Stimulated activated naive CD4-positive, alpha-beta T cell (primary cell): ENCODE measurements at regions not wholly inside any gene's neighbourhood (a gene's known extent, or its start where the extent isn't known, plus 50 kb on each side); places are given as distances from the start of the nearest gene placed in this dataset.
"Not testable (repeated sequence)": the region's sequence is repeated elsewhere in the genome, so short reads cannot be mapped to it uniquely, and the experiment has no call there.

Experiments
- DNase-seq, 6 experiments: peaks; one replicate each; lab custom pipeline; 2025; lab: John Stamatoyannopoulos, UW

GRCh38 chr2:143922261-143922830 is 597.6 kb downstream of the ZEB2 start:
- DNase-seq = not testable (repeated sequence)

GRCh38 chr2:143918465-143918989 is 601.4 kb downstream of the ZEB2 start:
- DNase-seq = no peak

GRCh38 chr2:143916781-143917180 is 603.1 kb downstream of the ZEB2 start:
- DNase-seq = no peak

- DNase-seq = no peak
These were observed 610.2 kb downstream of the ZEB2 start for GRCh38 chr2:143909577-143910353.

GRCh38 chr2:143908843-143909242 is 611.1 kb downstream of the ZEB2 start:
- no peak for DNase-seq

- DNase-seq = no peak
These were observed 612.1 kb downstream of the ZEB2 start for GRCh38 chr2:143907801-143908200.

GRCh38 chr2:143906850-143907249 is 613.1 kb downstream of the ZEB2 start:
- no peak for DNase-seq

- no peak for DNase-seq
These were observed 614.3 kb downstream of the ZEB2 start for GRCh38 chr2:143905587-143905986.

- no peak for DNase-seq
These were observed 616.6 kb downstream of the ZEB2 start for GRCh38 chr2:143903172-143903856.

GRCh38 chr2:143901185-143901842 is 618.6 kb downstream of the ZEB2 start:
- no peak for DNase-seq

GRCh38 chr2:143899987-143900386 is 619.9 kb downstream of the ZEB2 start:
- no peak for DNase-seq

- DNase-seq = no peak
These were observed 626.5 kb downstream of the ZEB2 start for GRCh38 chr2:143893371-143893770.

GRCh38 chr2:143891879-143892308 is 628.0 kb downstream of the ZEB2 start:
- no peak for DNase-seq

GRCh38 chr2:143890798-143891197 is 629.1 kb downstream of the ZEB2 start:
- DNase-seq = no peak

GRCh38 chr2:143889216-143889615 is 630.7 kb downstream of the ZEB2 start:
- DNase-seq = no peak

- no peak for DNase-seq
These were observed 634.5 kb downstream of the ZEB2 start for GRCh38 chr2:143885461-143885860.

GRCh38 chr2:143881246-143881645 is 638.7 kb downstream of the ZEB2 start:
- DNase-seq = no peak

- DNase-seq = no peak
These were observed 641.9 kb downstream of the ZEB2 start for GRCh38 chr2:143877876-143878530.

- DNase-seq = no peak
These were observed 642.9 kb downstream of the ZEB2 start for GRCh38 chr2:143877056-143877455.

GRCh38 chr2:143875295-143876233 is 644.4 kb downstream of the ZEB2 start:
- no peak for DNase-seq

GRCh38 chr2:143873886-143874285 is 646.0 kb downstream of the ZEB2 start:
- no peak for DNase-seq
